ENCODE measurements at regions not wholly inside any gene's neighbourhood (a gene's known extent, or its start where the extent isn't known, plus 50 kb on each side); places are given as distances from the start of the nearest gene placed in this dataset.

DNA sequence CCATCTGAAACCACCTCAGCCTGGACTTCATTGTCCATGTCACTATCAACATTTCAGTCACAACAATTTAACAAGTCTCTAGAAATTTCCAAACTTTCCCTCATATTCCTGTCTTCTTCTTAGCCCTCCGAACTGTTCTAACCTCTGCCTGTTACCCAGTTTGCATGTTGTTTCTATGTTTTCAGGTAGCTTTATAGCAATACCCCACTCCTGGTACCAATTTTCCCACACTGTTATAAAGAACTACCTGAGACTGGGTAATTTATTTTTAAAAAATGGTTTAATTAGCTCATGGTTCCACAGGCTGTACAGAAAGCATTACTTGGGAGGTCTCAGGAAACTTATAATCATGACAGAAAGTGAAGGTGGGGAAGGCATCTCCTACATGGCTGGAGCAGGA lies 679.2 kb upstream of the FRG1 start:
- no peak for ATAC-seq (ENCODE audit: insufficient number of reproducible peaks, low FRiP score, low read depth)
- DNase-seq (ENCODE audit: low spot score), result no peak
- no peaks in the 10 kb centered on the region for H3K9me3 ChIP-seq
- H3K4me3 ChIP-seq, result no peak overlapping the region
- H3K4me1 ChIP-seq (ENCODE audit: control insufficient read depth in 1 of 2, low read depth in 2 of 2), result no peaks in the 10 kb centered on the region
- H3K27me3 ChIP-seq (replicated peaks; ENCODE audit: insufficient read depth), result no peaks in the 10 kb centered on the region
- TF ChIP-seq, protein P1, sequence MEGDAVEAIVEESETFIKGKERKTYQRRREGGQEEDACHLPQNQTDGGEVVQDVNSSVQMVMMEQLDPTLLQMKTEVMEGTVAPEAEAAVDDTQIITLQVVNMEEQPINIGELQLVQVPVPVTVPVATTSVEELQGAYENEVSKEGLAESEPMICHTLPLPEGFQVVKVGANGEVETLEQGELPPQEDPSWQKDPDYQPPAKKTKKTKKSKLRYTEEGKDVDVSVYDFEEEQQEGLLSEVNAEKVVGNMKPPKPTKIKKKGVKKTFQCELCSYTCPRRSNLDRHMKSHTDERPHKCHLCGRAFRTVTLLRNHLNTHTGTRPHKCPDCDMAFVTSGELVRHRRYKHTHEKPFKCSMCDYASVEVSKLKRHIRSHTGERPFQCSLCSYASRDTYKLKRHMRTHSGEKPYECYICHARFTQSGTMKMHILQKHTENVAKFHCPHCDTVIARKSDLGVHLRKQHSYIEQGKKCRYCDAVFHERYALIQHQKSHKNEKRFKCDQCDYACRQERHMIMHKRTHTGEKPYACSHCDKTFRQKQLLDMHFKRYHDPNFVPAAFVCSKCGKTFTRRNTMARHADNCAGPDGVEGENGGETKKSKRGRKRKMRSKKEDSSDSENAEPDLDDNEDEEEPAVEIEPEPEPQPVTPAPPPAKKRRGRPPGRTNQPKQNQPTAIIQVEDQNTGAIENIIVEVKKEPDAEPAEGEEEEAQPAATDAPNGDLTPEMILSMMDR (IDR thresholded peaks at IDR 0.05), result no peak
- H3K36me3 ChIP-seq, result no peaks in the 10 kb centered on the region
- no peak overlapping the region for H3K27ac ChIP-seq

GRCh38 chr4:189265515-189265914 lies 675.2 kb upstream of the FRG1 start:
- Histone ChIP-seq H3K27ac (no peak overlapping the region), H3K27me3 (replicated peaks; ENCODE audit: insufficient read depth) (no peaks in the 10 kb centered on the region), H3K4me1 (ENCODE audit: control insufficient read depth in 1 of 2, low read depth in 2 of 2) (no peaks in the 10 kb centered on the region), H3K36me3 (no peaks in the 10 kb centered on the region), H3K4me3 (no peak overlapping the region), H3K9me3 (no peaks in the 10 kb centered on the region)
- ATAC-seq (ENCODE audit: insufficient number of reproducible peaks, low FRiP score, low read depth) (no peak), DNase-seq (ENCODE audit: low spot score) (no peak)
- TF ChIP-seq, protein P1 (IDR thresholded peaks at IDR 0.05), result no peak

DNA sequence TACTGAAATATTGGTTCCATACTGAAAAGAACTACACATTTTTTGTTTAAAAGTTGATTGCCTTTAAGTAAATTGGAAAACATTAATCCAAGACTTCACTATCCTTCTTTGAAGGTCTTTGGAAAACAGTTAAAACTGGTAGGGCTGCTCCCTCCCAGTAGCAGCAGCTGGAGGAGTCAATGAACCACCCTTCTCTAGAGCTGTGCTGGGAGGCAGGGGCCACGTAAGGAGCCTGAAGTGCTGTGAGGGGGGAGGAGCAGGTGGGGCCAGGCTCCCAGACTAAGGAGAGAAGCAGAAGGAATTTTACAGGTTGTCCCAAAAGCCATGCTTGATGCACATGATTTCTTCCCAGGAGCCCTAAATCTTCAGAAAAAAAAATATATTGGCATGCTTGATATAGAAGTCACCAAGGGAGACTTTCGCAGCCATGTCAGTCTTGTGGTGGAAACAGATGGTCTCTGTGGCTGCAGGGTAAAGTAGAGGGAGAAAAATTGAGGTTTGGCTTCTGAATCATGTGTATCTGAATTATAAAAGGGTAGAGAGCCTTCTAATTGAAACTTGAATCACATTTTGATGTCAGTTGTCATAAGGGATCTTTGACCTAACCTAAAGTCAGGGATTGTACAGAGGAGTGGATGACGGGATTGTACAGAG lies 673.2 kb upstream of the FRG1 start:
- Histone ChIP-seq H3K27ac (no peak overlapping the region), H3K4me3 (no peak overlapping the region), H3K4me1 (ENCODE audit: control insufficient read depth in 1 of 2, low read depth in 2 of 2) (no peaks in the 10 kb centered on the region), H3K9me3 (no peaks in the 10 kb centered on the region), H3K27me3 (replicated peaks; ENCODE audit: insufficient read depth) (no peaks in the 10 kb centered on the region), H3K36me3 (no peaks in the 10 kb centered on the region)
- TF ChIP-seq, protein P1 (IDR thresholded peaks at IDR 0.05), result no peak
- ATAC-seq (ENCODE audit: insufficient number of reproducible peaks, low FRiP score, low read depth) (no peak), DNase-seq (ENCODE audit: low spot score) (no peak)

- Histone ChIP-seq H3K27me3 (replicated peaks; ENCODE audit: insufficient read depth) (no peaks in the 10 kb centered on the region), H3K36me3 (no peaks in the 10 kb centered on the region), H3K4me1 (ENCODE audit: control insufficient read depth in 1 of 2, low read depth in 2 of 2) (no peaks in the 10 kb centered on the region), H3K27ac (no peak overlapping the region), H3K9me3 (no peaks in the 10 kb centered on the region), H3K4me3 (no peak overlapping the region)
- DNase-seq (ENCODE audit: low spot score) (no peak), ATAC-seq (ENCODE audit: insufficient number of reproducible peaks, low FRiP score, low read depth) (no peak)
- TF ChIP-seq, protein P1 (IDR thresholded peaks at IDR 0.05), result no peak
Observed at GRCh38 chr4:189278597-189279165, 662.0 kb upstream of the FRG1 start.

DNA sequence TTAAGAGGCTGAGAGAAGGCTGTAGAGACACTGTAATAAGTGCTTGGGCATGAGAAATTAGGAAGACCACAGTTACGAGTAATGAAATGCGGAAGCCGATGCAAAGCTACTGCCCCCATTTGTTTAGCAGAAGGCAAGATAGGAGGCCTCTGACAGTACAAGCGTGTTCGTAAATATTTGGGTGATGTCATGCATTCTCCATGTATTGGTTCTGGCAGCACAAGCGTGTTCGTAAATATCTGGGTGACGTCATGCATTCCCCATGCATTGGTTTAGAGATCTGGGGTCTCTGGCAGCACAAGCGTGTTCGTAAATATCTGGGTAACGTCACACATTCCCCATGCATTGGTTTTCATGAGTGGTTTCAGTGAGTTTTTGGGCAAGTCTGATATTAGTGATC lies 661.5 kb upstream of the FRG1 start:
- Histone ChIP-seq H3K4me1 (ENCODE audit: control insufficient read depth in 1 of 2, low read depth in 2 of 2) (no peaks in the 10 kb centered on the region), H3K27me3 (replicated peaks; ENCODE audit: insufficient read depth) (no peaks in the 10 kb centered on the region), H3K4me3 (no peak overlapping the region), H3K27ac (no peak overlapping the region), H3K9me3 (no peaks in the 10 kb centered on the region), H3K36me3 (no peaks in the 10 kb centered on the region)
- TF ChIP-seq, protein P1 (IDR thresholded peaks at IDR 0.05), result no peak
- ATAC-seq (ENCODE audit: insufficient number of reproducible peaks, low FRiP score, low read depth), result no peak
- DNase-seq (ENCODE audit: low spot score), result no peak
